Colonic mucosa (tissue), 4 donors: ENCODE measurements at regions not wholly inside any gene's neighbourhood (a gene's known extent, or its start where the extent isn't known, plus 50 kb on each side); places are given as distances from the start of the nearest gene placed in this dataset.

Source experiments
- DNase-seq: peaks from one replicate; pipeline ENCODE4 v3.0.0-alpha.2; 2020
- H3K27ac ChIP-seq: fragments of 200-600 bp; one replicate; pipeline ENCODE4 v1.8.0; 2021
- H3K27me3 ChIP-seq: fragments of 200-600 bp; one replicate; pipeline ENCODE4 v1.8.0; 2021
- H3K36me3 ChIP-seq: fragments of 200-600 bp; one replicate; pipeline ENCODE4 v1.8.0; 2021
- H3K4me1 ChIP-seq: fragments of 200-600 bp; one replicate; pipeline ENCODE4 v1.8.0; 2021; ENCODE audit warnings: mild to moderate bottlenecking
- H3K4me3 ChIP-seq: fragments of 200-600 bp; one replicate; pipeline ENCODE4 v1.8.0; 2021
- H3K9ac ChIP-seq, 2 donors: one replicate each; pipeline ENCODE4 v1.7.0; 2013; ENCODE audit warnings: control low read depth in 2 of 2, low read depth in 2 of 2, low read length in 2 of 2
- H3K9me3 ChIP-seq: fragments of 200-600 bp; one replicate; pipeline ENCODE4 v1.8.0; 2021
- intact Hi-C: fragments of 100-400 bp; cut with DNase I; formaldehyde crosslinking; loops from one replicate; pipeline ENCODE4 v1.14.1; 2022
- TF ChIP-seq, protein P1 (sequence below): fragments of 200-600 bp; IDR thresholded peaks from one replicate; pipeline ENCODE4 v1.8.0; 2022; ENCODE audit warnings: antibody characterized with exemption, mild to moderate bottlenecking
- donor health status: healthy.
- donor health status: DM: no; HTN: no; CAD: no.
- donor health status: DM: no; HTN: no; CAD: no.

DNA sequence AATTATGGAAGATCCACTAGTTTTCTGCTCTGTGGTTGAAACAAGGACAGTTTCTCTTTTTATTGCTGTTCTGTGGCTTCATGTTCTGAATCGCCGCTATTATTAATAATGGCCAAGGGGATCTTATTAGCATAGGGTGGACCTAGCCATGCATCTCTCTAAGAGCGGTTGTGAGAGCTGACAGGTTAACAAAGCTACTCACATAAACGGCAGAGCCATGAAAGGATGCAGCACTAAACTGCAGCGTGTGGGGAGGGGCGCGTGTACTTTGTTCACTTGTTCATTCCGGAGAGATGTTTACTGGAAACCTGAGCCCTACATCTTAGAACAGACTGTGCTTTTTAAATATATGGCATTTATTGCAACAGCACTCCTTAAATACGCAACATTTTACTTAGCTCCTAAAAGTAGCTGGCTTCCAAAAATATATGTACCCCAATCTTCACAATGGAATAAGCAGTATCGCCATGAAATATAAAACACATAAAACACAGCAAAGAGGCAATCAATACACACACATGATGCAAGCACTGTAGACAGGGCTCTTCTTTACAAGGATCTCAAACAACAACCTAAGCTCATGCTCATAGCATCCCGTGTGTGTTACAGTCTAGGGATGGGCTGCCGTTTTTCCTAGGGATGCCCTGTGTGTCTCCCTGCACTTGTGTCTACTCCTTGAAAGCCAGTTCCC, 424.6 kb downstream of the MED10 start:
- intact Hi-C loops: no loop called here
- TF ChIP-seq, protein P1, sequence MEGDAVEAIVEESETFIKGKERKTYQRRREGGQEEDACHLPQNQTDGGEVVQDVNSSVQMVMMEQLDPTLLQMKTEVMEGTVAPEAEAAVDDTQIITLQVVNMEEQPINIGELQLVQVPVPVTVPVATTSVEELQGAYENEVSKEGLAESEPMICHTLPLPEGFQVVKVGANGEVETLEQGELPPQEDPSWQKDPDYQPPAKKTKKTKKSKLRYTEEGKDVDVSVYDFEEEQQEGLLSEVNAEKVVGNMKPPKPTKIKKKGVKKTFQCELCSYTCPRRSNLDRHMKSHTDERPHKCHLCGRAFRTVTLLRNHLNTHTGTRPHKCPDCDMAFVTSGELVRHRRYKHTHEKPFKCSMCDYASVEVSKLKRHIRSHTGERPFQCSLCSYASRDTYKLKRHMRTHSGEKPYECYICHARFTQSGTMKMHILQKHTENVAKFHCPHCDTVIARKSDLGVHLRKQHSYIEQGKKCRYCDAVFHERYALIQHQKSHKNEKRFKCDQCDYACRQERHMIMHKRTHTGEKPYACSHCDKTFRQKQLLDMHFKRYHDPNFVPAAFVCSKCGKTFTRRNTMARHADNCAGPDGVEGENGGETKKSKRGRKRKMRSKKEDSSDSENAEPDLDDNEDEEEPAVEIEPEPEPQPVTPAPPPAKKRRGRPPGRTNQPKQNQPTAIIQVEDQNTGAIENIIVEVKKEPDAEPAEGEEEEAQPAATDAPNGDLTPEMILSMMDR: no peak
- Histone ChIP-seq H3K4me3 (no peak overlapping the region), H3K27ac (no peak overlapping the region), H3K9me3 (no peaks in the 10 kb centered on the region), H3K36me3 (no peaks in the 10 kb centered on the region), H3K4me1 (no peaks in the 10 kb centered on the region), H3K27me3 (no peaks in the 10 kb centered on the region), H3K9ac (no peak overlapping the region)
- DNase-seq: no peak

DNA sequence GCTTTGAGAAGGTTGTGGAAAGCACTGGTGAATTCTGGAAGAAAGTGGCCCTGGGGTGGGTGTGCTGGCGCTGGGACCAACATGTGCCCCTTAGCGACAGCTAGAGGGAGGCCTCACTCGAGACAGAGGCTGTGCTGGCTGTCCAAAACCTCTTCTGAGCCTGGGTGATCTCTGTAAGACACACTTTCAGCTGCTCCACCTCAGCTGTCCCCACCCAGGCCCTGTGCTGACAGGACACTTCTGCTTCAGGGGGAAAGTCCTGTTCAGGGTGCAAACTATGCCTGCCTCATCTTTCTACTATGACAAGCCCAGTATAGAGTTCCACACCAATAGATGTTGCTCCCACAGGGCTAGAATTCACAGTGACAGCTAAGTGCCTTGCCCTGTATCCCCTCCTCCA, 426.4 kb downstream of the MED10 start:
- H3K27me3 ChIP-seq: no peaks in the 10 kb centered on the region
- DNase-seq: no peak
- intact Hi-C loops: no loop called here
- H3K27ac ChIP-seq: no peak overlapping the region
- H3K9me3 ChIP-seq: no peaks in the 10 kb centered on the region
- TF ChIP-seq, protein P1: no peak
- H3K4me1 ChIP-seq: no peaks in the 10 kb centered on the region
- no peak overlapping the region for H3K4me3 ChIP-seq
- no peak overlapping the region for H3K9ac ChIP-seq
- H3K36me3 ChIP-seq: no peaks in the 10 kb centered on the region

DNA sequence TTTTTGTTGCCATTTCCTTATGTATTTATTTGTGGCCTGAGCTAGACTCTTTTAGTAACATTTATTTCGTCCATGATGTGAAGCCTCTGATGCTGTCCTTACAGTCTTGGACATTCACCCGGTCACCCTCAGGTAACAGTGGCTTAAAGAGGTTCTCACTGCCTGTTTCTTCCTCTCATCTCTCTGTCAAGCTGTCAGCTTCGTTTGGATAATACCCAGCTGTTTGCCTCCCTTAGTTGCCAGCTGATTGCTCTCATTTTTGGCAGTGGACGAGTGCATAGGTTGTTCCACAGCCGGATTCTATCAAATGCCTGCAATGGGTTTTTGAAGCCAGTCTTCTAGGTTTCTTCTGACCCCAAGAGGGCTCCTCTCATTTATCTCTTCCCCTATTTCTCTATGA, 427.7 kb downstream of the MED10 start:
- Histone ChIP-seq H3K9me3 (no peaks in the 10 kb centered on the region), H3K4me3 (no peak overlapping the region), H3K27me3 (no peaks in the 10 kb centered on the region), H3K36me3 (no peaks in the 10 kb centered on the region), H3K4me1 (no peaks in the 10 kb centered on the region), H3K27ac (no peak overlapping the region), H3K9ac (no peak overlapping the region)
- intact Hi-C loops: no loop called here
- TF ChIP-seq, protein P1: no peak
- no peak for DNase-seq

DNA sequence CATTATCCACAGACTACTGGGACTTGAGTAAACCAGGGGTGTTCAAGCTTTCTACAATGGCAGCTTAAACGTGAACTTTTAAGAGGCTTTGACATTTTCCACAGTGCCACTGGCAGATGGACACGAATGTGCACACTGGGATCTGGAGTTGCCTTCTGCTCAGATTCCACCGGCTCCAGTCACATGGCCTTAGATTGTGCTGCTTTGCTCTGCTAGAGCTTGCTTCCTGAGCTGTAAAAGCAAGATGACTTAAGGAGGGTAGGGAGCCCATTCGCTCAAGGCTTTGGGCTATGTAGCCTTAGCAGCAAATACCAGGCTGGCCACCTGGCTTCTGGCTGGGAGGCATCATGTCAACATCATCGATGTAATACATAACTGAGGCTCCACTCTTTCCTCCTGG, 436.9 kb downstream of the MED10 start:
- no peak overlapping the region for H3K4me3 ChIP-seq
- TF ChIP-seq, protein P1: no peak

DNA sequence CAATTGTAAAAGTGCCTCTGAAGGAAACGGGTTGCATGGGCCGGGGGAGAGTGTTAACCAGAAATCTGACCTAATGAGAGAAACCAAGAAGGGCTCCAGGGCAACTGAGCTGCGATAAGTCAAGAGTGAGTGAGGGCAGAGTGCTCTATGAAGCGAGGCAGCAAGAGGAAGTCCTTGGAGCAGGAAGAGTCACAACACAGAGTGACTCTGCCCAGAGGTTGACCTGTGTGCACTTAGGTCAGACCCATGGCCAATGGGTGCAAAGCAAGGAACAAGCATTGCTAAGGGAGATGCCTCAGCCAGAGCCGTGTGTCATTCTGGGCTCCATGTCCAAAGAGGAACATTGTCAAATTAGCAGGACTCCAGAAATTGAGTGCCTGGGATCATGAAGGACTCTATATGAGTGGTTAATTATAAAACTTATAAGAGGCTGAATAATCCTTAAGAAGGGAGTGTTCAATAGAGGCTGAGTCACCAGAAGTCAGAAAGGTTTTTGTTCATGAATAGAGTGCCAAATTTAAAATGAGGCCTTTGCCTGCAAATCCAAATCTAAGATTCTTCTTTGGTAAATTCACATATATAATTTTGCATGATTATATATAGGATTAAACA, 438.5 kb downstream of the MED10 start:
- Histone ChIP-seq H3K36me3 (no peaks in the 10 kb centered on the region), H3K9ac (no peak overlapping the region), H3K4me1 (no peaks in the 10 kb centered on the region), H3K9me3 (no peaks in the 10 kb centered on the region), H3K4me3 (no peak overlapping the region), H3K27me3 (no peaks in the 10 kb centered on the region), H3K27ac (no peak overlapping the region)
- TF ChIP-seq, protein P1: no peak
- intact Hi-C loops: no loop called here
- no peak for DNase-seq

More for the DNA sequence above, 436.9 kb downstream of the MED10 start:
- no peaks in the 10 kb centered on the region for H3K36me3 ChIP-seq
- intact Hi-C loops: no loop called here
- H3K27ac ChIP-seq: no peak overlapping the region
- no peak for DNase-seq
- no peaks in the 10 kb centered on the region for H3K9me3 ChIP-seq
- H3K9ac ChIP-seq: no peak overlapping the region
- no peaks in the 10 kb centered on the region for H3K27me3 ChIP-seq
- H3K4me1 ChIP-seq: no peaks in the 10 kb centered on the region
